Epithelial cell of proximal tubule (primary cell): ENCODE measurements at regions not wholly inside any gene's neighbourhood (a gene's known extent, or its start where the extent isn't known, plus 50 kb on each side); places are given as distances from the start of the nearest gene placed in this dataset.
"Not testable (repeated sequence)": the region's sequence is repeated elsewhere in the genome, so short reads cannot be mapped to it uniquely, and the experiment has no call there.

Source experiments
- DNase-seq: peaks from one replicate; pipeline ENCODE4 v3.0.0-alpha.2; 2011; ENCODE audit warnings: low read depth
- H3K4me3 ChIP-seq: 2 replicates; pipeline ENCODE4 v1.5.1; 2011; ENCODE audit warnings: low read depth, mild to moderate bottlenecking, low read length
- TF ChIP-seq, protein P1 (sequence below): conservative IDR thresholded peaks from 2 replicates; pipeline ENCODE4 v1.5.1; 2012; ENCODE audit warnings: low read depth, mild to moderate bottlenecking, low read length

GRCh38 chr18:10149768-10150556 is 236.1 kb downstream of the VAPA start:
- DNase-seq: no peak
- H3K4me3 ChIP-seq: no peak overlapping the region
- TF ChIP-seq, protein P1, sequence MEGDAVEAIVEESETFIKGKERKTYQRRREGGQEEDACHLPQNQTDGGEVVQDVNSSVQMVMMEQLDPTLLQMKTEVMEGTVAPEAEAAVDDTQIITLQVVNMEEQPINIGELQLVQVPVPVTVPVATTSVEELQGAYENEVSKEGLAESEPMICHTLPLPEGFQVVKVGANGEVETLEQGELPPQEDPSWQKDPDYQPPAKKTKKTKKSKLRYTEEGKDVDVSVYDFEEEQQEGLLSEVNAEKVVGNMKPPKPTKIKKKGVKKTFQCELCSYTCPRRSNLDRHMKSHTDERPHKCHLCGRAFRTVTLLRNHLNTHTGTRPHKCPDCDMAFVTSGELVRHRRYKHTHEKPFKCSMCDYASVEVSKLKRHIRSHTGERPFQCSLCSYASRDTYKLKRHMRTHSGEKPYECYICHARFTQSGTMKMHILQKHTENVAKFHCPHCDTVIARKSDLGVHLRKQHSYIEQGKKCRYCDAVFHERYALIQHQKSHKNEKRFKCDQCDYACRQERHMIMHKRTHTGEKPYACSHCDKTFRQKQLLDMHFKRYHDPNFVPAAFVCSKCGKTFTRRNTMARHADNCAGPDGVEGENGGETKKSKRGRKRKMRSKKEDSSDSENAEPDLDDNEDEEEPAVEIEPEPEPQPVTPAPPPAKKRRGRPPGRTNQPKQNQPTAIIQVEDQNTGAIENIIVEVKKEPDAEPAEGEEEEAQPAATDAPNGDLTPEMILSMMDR: no peak

- DNase-seq: not testable (repeated sequence)
Measured at GRCh38 chr18:10150576-10150975, 236.8 kb downstream of the VAPA start.

DNA sequence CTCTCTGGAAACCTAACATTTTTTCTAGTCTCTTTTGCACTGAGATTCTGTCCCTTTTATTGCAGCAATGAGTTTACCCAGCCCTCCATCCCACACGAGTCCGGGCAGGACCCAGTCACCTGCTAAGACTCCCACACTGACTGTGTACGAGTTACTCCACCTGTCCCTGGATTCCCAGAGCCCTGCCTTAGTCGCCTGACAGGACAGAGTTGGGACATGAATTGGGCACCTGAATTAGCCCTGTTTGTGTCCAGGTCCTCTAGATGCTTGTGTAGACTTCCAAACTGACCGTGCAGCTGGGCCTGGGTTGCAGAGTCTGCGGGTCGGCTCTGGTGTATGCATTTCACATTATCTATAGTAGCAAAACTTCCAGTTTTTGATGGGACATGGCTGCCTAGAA is 238.7 kb downstream of the VAPA start:
- H3K4me3 ChIP-seq: no peak overlapping the region
- TF ChIP-seq, protein P1: no peak
- no peak for DNase-seq

More at GRCh38 chr18:10150576-10150975, 236.8 kb downstream of the VAPA start:
- not testable (repeated sequence) for H3K4me3 ChIP-seq

DNA sequence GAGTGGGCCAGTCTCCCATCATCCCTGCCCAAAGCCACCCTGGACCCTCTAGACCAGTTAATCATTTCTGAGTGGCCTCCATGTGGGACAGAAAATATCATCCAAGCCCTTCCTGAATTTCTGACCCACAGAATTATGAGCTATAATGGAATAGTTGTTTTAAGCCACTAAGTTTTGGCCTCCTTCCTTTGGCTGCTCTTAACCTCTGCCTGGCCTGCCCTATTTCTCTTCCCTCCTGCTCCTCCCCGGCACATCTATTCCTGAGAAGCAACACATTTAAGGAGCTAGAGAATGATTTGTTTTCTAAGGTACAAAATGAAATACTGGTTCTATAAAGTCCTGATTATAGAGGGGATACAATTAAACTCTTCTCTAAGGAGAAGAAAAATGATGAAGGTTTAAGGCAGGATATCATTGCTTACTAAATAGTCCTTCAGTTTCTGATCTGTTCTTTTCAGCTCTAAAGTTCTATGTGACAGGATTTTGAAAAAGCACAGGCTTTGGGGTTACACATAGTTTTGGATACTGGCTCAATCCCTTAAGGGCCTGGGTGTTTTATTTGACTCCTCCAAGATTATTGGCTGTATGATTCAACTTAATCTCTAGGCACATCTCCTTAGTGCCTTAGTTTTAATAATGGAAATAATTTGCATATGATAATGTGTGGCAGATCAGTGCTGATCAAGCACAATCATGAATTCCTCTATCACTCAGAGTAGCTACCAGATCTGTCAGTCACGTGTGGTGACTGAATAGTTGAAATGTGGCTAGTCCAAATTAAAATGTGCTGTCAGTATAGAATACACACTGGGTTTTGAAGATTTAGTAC is 240.3 kb downstream of the VAPA start:
- no peak overlapping the region for H3K4me3 ChIP-seq
- no peak for DNase-seq
- TF ChIP-seq, protein P1: no peak

DNA sequence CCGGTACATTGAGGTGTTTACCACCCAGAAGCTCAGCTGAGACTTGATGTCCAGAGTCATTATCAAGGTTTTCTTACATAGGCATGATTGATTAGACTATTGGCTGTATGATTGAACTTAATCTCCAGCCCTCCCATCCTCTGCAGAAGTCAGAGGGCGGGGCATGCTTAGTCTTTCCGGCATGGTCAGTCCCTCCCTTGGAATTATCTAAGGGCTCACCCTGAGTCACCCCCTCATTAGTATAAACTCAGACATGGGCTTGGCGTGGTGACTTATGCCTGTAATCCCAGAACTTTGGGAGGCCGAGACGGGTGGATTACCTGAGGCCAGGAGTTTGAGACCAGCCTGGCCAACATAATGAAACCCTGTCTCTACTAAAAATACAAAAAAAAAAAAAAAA is 243.9 kb downstream of the VAPA start:
- H3K4me3 ChIP-seq: no peak overlapping the region
- no peak for DNase-seq
- TF ChIP-seq, protein P1: no peak

DNA sequence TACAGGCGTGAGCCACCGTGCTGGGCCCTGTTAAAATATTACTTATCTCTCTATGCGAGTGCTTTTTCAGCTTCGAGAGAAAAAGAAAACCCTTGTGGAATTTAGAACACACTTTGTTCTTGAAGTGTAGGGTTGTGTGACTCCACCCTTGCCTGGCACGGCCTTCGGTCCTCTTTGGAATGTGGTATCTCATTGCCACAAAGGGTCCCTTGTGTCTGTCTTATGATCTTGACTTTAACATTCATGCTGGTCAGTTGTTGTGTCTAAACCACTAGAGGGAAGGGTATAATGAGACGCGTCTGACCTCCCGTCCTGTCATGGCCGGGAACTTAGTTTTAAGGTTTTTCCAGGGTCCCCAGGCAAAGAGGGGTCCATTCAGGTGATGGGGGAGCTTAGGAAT is 246.4 kb downstream of the VAPA start:
- DNase-seq: no peak
- TF ChIP-seq, protein P1: no peak
- no peak overlapping the region for H3K4me3 ChIP-seq

DNA sequence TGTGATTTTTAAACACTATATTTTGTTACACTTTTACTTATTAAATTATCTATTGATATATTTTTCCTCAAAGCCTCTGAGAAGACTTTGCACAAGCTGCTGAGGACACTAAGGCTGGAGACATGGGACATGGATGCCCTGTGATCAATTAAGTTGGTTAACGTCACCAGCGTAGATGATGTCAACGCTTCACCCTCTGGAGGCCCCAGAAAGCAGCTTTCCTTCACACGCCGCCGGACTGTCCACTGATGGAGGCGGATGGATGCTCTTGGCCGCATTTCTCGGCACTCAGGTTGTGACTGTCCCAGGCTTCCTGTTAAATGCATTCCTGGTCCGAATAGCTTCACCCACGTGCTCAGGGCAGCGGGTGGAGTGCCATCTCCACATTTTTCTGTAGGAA is 247.5 kb downstream of the VAPA start:
- TF ChIP-seq, protein P1: no peak
- DNase-seq: no peak
- H3K4me3 ChIP-seq: no peak overlapping the region
